Subcutaneous abdominal adipose tissue (tissue), 5 donors: ENCODE measurements at regions not wholly inside any gene's neighbourhood (a gene's known extent, or its start where the extent isn't known, plus 50 kb on each side); places are given as distances from the start of the nearest gene placed in this dataset.
A peak's percentile ranks its signal among the peaks of the same experiment; 100 is the strongest.
"Not testable (repeated sequence)": the region's sequence is repeated elsewhere in the genome, so short reads cannot be mapped to it uniquely, and the experiment has no call there.

Source experiments
- H3K27ac ChIP-seq: one replicate; pipeline ENCODE4 v1.7.0; 2013; ENCODE audit warnings: low read depth, mild to moderate bottlenecking, inconsistent platforms, low read length, moderate library complexity
- H3K27me3 ChIP-seq, 5 donors: one replicate each; pipeline ENCODE4 v1.7.0; 2013; ENCODE audit warnings: low read length in 5 of 5, inconsistent platforms in 1 of 5; ENCODE audit not compliant: control insufficient read depth in 5 of 5, insufficient read depth in 4 of 5
- H3K36me3 ChIP-seq, 5 donors: one replicate each; pipeline ENCODE4 v1.7.0; 2013; ENCODE audit warnings: low read length in 5 of 5; ENCODE audit not compliant: control insufficient read depth in 5 of 5, insufficient read depth in 5 of 5
- H3K4me1 ChIP-seq, 5 donors: one replicate each; pipeline ENCODE4 v1.7.0; 2013; ENCODE audit warnings: low read length in 5 of 5, mild to moderate bottlenecking in 3 of 5, moderate library complexity in 1 of 5; ENCODE audit not compliant: control insufficient read depth in 5 of 5, insufficient read depth in 5 of 5
- H3K4me3 ChIP-seq, 5 donors: one replicate each; pipeline ENCODE4 v1.7.0; 2013; ENCODE audit warnings: low read length in 5 of 5, low read depth in 1 of 5
- H3K9ac ChIP-seq, 5 donors: one replicate each; pipeline ENCODE4 v1.7.0; 2013; ENCODE audit warnings: low read length in 5 of 5, mild to moderate bottlenecking in 4 of 5, moderate library complexity in 3 of 5
- H3K9me3 ChIP-seq, 5 donors: one replicate each; pipeline ENCODE4 v1.7.0; 2013; ENCODE audit warnings: low read length in 5 of 5; ENCODE audit not compliant: control insufficient read depth in 5 of 5
- donor health status: healthy.
- donor health status: healthy.
- donor health status: healthy.
- donor health status: healthy.
- donor health status: healthy.

DNA sequence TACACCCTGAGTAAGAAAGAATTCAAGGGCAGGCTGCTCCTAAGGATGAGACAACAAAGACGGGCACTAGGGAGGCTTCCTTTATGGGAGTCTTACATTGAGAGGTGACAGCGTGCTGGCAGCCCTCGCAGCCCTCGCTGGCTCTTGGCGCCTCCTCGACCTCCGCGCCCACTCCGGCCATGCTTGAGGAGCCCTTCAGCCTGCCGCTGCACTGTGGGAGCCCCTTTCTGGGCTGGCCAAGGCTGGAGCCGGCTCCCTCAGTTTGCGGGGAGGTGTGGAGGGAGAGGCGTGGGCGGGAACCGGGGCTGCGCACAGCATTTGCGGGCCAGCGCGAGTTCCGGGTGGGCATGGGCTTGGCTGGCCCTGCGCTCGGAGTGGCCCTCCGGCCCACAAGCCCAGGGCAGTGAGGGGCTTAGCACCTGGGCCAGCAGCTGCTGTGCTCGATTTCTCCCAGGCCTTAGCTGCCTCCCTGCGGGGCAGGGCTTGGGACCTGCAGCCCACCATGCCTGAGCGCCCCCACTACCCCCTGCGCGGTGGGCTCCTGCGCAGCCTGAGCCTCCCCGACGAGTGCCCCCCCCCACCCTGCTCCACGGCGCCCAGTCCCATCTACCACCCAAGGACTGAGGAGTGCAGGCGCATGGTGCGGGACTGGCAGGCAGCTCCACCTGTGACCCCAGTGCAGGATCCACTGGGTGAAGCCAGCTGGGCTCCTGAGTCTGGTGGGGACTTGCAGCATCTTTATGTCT, 75.3 kb downstream of the BARX1 start:
- H3K36me3 ChIP-seq, H3K4me1 ChIP-seq, H3K27ac ChIP-seq, H3K9ac ChIP-seq, H3K4me3 ChIP-seq, H3K27me3 ChIP-seq: not testable (repeated sequence)
- H3K9me3 ChIP-seq: peaks cover 0 to 16% (median 8%) of the 10 kb centered on the region in 5 donors

- H3K9me3 ChIP-seq: peaks cover 4 to 32% (median 25%) of the 10 kb centered on the region in 5 donors
- H3K27ac ChIP-seq: no peak overlapping the region
- H3K4me3 ChIP-seq: peak overlapping the region in 2 of 5 donors; percentile 5 to 9
- H3K27me3 ChIP-seq: peaks cover 0 to 9% (median 0%) of the 10 kb centered on the region in 5 donors
- H3K36me3 ChIP-seq: no peaks in the 10 kb centered on the region
- H3K4me1 ChIP-seq: no peaks in the 10 kb centered on the region
- no peak overlapping the region for H3K9ac ChIP-seq
These were observed 79.8 kb downstream of the BARX1 start for GRCh38 chr9:93875330-93875729.

GRCh38 chr9:93874242-93874641, 80.9 kb downstream of the BARX1 start:
- H3K36me3 ChIP-seq: no peaks in the 10 kb centered on the region
- peaks cover 0 to 18% (median 4%) of the 10 kb centered on the region in 5 donors for H3K27me3 ChIP-seq
- H3K4me1 ChIP-seq: peaks cover 0 to 5% (median 0%) of the 10 kb centered on the region in 5 donors
- no peak overlapping the region for H3K27ac ChIP-seq
- H3K4me3 ChIP-seq: peak overlapping the region in 3 of 5 donors; percentile 15 to 42 (median 26)
- no peak overlapping the region for H3K9ac ChIP-seq
- peaks cover 4 to 32% (median 25%) of the 10 kb centered on the region in 5 donors for H3K9me3 ChIP-seq

DNA sequence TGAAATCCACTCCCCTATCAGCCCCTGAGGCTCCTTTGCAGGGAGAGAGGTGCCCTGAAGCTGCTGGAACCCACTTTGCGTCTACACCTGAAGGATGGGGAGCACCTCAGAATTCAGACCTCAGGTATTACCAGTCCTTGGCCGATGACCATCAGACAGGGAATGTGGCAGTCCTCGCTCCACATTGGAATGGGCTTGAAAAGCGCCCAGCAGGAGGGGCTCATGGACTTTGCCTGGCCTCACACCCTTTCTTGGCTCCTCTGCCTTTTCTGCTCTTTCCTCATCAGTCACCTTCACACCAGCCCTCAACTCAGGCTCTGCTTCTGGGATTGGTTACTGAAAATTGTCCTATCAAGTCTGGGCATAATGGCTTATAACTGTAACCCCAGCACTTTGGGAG, 83.9 kb downstream of the BARX1 start:
- Histone ChIP-seq H3K27ac (no peak overlapping the region), H3K9ac (no peak overlapping the region), H3K4me3 (no peak overlapping the region), H3K27me3 (peaks cover 0 to 18% (median 9%) of the 10 kb centered on the region in 5 donors), H3K36me3 (no peaks in the 10 kb centered on the region), H3K4me1 (peaks cover 0 to 5% (median 0%) of the 10 kb centered on the region in 5 donors), H3K9me3 (peaks cover 4 to 30% (median 25%) of the 10 kb centered on the region in 5 donors)

DNA sequence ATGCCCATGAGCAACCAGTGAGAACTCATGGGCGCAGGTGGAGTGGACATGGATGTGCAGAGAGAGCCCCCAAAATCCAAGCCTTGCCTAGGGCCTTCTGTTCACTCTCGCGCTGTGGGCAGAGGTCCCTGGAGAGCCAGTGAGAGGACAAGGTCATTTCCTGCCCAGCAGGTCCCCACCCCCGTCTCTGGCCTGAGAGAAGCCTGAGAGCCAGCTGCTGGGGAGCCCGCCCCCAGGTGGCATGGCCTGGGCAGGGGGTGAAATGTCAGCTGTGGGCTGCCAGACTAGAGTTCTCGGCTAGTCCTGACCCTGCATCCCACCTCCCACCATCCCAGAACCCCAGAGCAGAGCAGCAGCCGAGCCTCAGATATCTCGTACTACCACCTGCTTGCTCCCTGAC, 85.3 kb downstream of the BARX1 start:
- H3K27me3 ChIP-seq: peaks cover 4 to 19% (median 15%) of the 10 kb centered on the region in 5 donors

GRCh38 chr9:93869088-93869487, 86.1 kb downstream of the BARX1 start:
- Histone ChIP-seq H3K4me3 (no peak overlapping the region), H3K36me3 (no peaks in the 10 kb centered on the region), H3K27me3 (peaks cover 4 to 20% (median 18%) of the 10 kb centered on the region in 5 donors), H3K9ac (no peak overlapping the region), H3K9me3 (peaks cover 0 to 9% (median 8%) of the 10 kb centered on the region in 5 donors), H3K27ac (no peak overlapping the region), H3K4me1 (peaks cover 0 to 5% (median 0%) of the 10 kb centered on the region in 5 donors)

More for the DNA sequence above, 85.3 kb downstream of the BARX1 start:
- Histone ChIP-seq H3K9me3 (peaks cover 4 to 17% (median 15%) of the 10 kb centered on the region in 5 donors), H3K36me3 (no peaks in the 10 kb centered on the region), H3K4me1 (peaks cover 0 to 5% (median 0%) of the 10 kb centered on the region in 5 donors), H3K4me3 (no peak overlapping the region), H3K27ac (no peak overlapping the region), H3K9ac (no peak overlapping the region)

DNA sequence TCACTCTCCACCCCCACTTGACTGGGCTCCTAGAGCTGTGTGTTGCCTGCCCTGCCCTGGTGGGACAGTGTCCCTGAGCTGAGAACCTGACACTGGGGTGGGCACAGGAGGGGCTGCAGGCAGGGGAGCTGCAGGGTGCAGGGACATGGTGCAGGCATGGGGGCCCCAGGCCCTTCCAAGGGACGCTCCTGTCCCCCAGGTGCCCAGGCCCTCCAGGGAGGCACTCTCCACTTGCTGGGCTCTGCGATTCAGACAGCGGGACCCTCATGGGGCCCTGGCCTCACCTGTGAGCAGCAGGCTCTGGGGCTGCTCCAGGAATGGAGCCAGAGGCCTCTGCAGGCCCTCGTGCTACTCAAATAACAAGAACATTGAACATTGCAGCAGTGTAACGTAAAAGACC, 89.4 kb downstream of the BARX1 start:
- Histone ChIP-seq H3K4me1 (peaks cover 0 to 8% (median 0%) of the 10 kb centered on the region in 5 donors), H3K27ac (no peak overlapping the region), H3K9me3 (peaks cover 0 to 3% (median 0%) of the 10 kb centered on the region in 5 donors), H3K9ac (no peak overlapping the region), H3K36me3 (no peaks in the 10 kb centered on the region), H3K4me3 (no peak overlapping the region), H3K27me3 (peaks cover 11 to 39% (median 27%) of the 10 kb centered on the region in 5 donors)

GRCh38 chr9:93865245-93865644, 89.9 kb downstream of the BARX1 start:
- Histone ChIP-seq H3K36me3 (no peaks in the 10 kb centered on the region), H3K9ac (no peak overlapping the region), H3K27ac (no peak overlapping the region), H3K9me3 (peaks cover 0 to 3% (median 0%) of the 10 kb centered on the region in 5 donors), H3K4me3 (no peak overlapping the region), H3K4me1 (peaks cover 0 to 13% (median 0%) of the 10 kb centered on the region in 5 donors), H3K27me3 (peaks cover 11 to 43% (median 27%) of the 10 kb centered on the region in 5 donors)

DNA sequence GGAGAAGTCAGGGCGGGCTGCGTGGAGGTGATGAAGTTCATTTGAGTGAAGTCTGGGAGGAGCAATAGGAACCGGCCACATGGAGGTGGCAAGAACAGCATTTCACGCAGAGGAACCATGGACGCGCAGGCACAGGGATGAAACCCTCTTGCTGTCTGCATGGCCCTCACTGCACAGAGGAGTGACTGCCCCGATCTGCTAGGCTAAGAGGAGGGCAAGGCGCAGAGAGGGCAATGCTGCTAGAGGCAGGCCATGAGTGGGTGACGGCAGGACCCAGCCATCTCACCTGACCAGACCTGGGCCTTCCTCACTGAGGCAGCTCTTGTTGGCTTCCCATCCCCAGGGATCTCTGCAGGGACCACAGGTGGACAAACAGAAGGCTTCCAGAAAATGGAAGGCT, 90.3 kb downstream of the BARX1 start:
- Histone ChIP-seq H3K36me3 (no peaks in the 10 kb centered on the region), H3K4me3 (no peak overlapping the region), H3K27ac (no peak overlapping the region), H3K4me1 (peaks cover 0 to 13% (median 0%) of the 10 kb centered on the region in 5 donors), H3K9ac (no peak overlapping the region), H3K9me3 (peaks cover 0 to 3% (median 0%) of the 10 kb centered on the region in 5 donors), H3K27me3 (peaks cover 15 to 42% (median 27%) of the 10 kb centered on the region in 5 donors)

DNA sequence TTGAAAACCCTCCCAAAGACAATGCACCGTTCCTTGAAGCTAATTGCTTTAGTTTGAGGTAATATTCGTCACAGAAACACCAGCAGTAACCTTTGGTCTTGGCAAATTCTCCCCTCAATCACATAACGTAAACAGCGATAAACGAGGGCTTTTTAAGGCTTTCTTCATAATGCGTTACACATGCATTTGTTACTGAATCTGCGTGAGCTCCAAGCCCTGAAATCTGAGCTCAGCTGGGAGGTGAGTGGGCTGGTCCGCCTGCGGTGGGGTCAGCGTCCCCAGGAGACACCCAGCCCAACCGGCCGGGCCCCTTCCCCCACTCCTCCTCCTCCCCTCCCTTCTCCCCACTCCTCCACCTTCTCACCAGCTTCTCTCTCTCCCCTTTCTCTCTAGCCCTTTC, 91.1 kb downstream of the BARX1 start:
- Histone ChIP-seq H3K4me1 (peaks cover 0 to 9% (median 0%) of the 10 kb centered on the region in 5 donors), H3K9me3 (peaks cover 0 to 3% (median 0%) of the 10 kb centered on the region in 5 donors), H3K27ac (no peak overlapping the region), H3K9ac (no peak overlapping the region), H3K4me3 (no peak overlapping the region), H3K27me3 (peaks cover 22 to 49% (median 30%) of the 10 kb centered on the region in 5 donors), H3K36me3 (no peaks in the 10 kb centered on the region)
